Globus pallidus (tissue), 1 donor: ENCODE measurements at regions not wholly inside any gene's neighbourhood (a gene's known extent, or its start where the extent isn't known, plus 50 kb on each side); places are given as distances from the start of the nearest gene placed in this dataset.
"Not testable (repeated sequence)": the region's sequence is repeated elsewhere in the genome, so short reads cannot be mapped to it uniquely, and the experiment has no call there.

Source experiments
- DNase-seq: peaks from one replicate; pipeline ENCODE4 v3.0.0-alpha.2; 2015; ENCODE audit warnings: low spot score

DNA sequence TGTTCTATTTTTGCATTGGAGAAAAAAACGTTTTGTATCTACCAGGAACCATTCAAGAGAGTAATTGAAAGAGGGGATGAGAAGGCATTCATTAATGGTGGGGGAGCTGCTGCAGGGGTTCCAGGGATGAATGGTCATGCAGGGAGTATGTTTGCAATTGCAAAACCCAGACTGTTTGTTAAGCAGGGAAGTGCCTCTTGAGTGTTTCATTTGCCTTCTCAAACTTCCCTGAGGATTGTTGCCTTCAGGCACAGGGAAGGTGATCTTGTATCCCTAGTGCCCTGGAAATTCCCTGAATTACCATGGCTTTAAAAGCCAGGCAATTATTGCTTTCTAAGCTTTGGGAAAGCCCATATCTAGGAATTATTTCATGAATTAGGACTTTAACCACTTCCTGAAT, 172.7 kb upstream of the NLGN4Y start:
- no peak for DNase-seq

DNA sequence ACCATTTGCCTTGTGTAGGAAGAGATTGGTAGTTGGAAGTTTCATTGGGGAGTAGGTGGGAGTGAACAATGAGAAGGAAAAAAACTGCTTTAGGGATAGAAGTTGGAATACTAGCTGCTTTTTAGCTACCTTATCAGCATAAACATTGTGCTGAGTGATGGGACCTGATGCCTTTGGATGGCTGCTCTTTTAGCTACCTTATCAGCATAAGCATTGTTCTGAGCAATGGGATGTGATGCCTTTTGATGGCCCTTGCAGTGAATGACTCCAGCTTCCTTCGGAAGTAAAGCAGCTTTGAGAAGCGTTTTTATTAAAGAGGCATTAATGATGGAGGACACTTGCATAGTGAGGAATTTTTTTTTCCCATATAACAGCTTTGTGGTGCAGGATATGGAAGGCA, 168.2 kb upstream of the NLGN4Y start:
- no peak for DNase-seq

DNA sequence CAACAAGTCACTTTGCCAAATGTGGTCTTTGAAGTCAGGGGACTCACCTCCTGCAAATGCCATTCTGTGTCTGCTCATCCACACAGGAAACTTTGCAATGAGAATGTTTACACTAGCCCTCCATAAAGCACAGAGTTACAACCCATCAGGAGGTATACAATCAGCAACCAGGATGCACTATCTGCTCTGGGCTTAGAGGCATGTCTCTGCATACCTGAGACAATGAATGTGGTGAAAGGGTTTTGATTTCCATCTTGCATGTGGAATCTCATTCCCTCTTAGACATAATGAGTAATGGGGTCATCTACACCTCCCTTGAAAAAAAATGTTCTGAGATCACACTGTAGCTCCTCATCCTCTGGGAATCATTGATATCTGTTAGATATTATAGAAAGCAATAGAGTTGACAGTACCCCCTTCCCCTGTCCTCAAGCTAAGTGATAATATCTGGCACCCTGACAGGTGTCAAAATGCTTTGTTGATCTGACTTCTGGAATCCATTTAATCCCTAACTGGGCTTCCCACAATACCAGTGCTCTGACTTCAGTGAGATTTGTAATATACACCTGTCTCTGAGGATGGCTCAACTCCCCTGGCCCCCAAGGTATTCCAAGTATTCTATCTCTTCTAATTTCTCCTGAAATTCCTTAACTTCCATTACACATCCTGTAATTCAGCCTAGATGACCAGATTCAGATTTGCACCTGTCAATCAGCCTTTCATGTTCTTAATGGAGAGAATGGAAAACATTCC, 163.4 kb upstream of the NLGN4Y start:
- no peak for DNase-seq

DNA sequence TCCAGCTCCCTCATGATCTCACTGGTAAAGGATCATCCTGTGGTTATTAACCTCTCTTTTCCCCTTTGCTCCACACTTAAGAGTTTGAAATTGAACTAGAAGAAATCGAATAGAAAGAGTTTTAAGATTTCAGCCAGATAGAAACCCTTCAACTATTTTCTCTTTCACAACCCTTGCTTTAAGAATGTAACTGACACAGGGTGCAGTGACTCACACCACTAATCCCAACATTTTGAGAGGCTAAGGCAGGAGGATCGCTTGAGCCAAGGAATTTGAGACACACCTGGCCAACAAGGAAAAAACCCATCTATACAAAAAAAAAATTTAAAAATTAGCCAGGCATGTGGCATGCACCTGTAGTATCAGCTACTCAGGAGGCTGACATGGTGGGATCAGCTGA, 150.7 kb upstream of the NLGN4Y start:
- no peak for DNase-seq

DNA sequence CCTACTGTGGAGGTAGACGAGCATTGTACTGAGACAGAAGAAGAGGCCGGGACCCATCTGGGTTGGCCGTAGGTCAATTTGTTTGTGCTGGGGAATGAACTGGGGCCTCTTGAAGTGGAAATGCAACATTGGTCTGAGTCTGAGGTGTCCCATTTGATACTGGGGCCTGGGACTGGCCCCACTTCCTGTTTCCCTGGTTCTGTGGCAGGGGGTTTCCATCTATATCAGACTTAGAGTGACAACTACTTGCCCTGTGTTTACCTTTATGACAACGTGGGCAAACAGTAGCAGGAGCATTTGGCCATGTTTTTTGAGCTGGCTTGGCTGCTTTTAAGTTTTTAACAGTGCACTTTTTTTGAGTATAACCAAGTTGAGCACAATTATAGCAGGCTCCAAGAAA, 146.1 kb upstream of the NLGN4Y start:
- DNase-seq, result no peak

DNA sequence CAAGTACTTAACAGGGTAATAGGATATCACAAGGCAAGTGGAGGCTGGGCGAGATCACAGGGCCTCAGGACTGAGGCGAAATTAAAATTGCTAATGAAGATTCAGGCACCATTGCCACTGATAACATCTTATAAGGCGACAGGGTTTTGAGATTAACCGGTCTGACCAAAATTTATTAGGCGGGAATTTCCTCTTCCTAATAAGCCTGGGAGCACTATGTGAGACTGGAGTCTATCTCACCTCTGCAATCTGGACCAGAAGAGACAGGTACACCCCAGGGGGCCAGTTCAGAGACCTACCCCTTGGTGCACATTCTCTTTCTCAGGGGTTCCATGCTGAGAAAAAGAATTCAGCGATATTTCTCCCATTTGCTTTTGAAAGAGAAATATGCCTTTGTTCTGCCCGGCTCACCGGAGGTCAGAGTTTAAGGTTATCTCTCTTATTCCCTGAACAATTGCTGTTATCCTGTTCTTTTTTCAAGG, 113.7 kb upstream of the NLGN4Y start:
- not testable (repeated sequence) for DNase-seq

DNA sequence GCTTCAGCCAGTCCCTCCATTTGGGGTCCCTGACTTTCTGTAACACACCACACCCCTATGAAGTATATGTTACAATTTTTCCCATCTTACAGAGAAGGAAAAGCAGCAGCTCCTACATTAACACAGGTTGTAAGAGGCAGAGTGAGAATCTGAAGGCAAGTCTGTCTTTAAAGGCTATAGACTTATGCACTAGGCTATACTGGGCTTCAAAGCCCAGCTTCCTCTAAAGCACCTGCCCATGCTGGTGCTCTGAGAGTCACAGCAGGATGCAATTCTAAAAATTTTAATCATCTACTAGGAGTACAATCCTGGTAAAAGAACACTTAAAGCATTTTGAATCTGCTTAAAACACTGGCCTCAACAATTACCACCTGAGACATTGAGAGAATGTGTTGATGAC, 113.0 kb upstream of the NLGN4Y start:
- no peak for DNase-seq

DNA sequence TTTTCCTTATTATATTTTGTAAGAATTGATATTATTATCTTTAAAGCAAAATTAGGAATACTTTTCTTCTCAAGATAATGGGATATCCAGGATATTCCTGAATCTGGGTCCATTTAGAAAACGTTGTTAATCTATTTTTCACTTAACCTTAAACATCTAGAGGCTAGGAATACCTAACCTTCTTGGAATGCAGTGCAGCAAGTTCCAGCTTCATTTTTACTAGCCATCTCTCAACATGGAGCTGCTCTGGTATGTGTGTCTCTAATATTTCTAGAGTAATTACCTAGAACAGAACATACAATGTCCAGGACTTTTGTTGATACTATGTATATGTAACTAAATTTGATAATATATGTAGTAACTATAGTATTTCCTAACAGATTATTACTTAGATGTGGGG, 87.8 kb upstream of the NLGN4Y start:
- DNase-seq, result no peak

DNA sequence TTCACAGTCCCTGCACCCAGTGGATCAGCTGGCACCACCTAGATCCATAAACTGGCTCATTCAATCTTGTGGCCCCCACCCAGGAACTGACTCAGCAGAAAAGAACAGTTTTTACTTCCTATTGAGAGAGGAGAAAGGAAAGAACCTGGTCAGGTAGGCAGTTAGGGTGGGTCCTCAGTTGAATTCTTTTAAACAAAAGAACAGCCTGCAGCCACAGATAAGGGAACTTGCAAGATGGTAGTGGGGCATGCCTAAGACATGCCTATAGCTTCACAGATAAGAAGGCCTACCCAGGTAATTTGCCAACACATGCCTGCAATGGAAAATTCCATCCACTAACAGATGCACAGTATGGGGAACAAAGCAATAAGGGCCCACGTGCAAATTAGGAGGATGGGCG, 86.7 kb upstream of the NLGN4Y start:
- DNase-seq, result no peak

DNA sequence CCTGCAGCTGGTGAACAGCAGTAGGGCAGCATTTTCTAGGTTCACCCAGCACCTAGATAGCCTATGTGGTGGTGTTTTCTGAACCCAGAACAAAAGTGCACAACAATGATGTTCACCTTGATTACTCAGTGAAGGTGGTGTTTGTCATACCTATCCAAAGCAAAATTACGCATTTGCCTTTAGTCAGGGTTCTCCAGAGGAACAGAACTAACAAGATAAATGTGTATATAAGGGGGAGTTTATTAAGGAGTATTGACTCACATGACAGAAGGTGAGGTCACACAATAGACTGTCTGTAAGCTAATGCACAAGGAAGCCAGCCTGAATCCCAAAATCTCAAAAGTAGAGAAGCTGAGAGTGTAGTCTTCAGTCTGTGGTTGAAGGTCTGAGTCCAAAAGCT, 85.9 kb upstream of the NLGN4Y start:
- DNase-seq, result no peak

DNA sequence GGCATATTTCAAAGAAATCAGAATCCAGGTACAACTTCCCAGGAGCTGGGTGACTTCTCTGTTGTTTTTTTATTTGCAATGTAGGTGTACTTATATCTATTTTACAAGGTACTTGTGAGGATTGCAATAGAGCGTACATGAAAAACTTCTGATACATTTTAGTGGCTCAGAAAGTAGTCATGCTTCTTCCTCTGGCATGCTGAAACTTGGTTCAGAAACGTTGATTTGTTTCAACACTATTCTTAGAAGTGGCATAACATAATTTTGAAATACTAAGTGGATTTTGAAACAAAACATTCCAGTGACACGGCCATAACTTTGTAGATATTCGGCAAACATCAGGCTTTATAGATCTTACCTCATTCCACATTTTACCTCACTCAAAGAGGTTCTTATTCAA, 79.8 kb upstream of the NLGN4Y start:
- DNase-seq, result no peak

DNA sequence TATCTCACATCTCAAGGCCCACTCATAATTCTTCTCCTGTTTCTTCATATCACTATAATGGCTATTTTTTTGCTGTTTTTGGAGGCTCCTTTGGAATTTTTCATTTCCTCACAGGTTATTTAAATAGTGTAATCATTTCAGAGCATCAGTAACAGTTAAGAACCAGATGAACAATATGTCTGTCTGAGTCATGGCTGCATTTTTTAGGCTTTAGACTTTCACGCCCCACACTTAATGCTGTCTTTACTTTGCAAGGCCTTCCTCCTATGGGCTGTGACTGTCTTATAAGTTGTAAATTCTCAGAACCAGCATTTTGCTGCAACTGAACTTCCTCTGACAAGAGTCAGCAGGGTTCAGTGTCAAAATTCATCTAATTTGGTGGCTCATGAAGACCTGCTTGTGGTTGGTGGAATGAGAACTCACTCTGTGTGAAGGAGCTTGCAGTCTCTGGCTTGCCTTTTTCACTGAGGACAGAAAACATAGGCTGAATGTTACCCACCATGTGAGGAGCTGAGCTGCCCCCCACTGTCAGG, 56.1 kb upstream of the NLGN4Y start:
- no peak for DNase-seq

DNA sequence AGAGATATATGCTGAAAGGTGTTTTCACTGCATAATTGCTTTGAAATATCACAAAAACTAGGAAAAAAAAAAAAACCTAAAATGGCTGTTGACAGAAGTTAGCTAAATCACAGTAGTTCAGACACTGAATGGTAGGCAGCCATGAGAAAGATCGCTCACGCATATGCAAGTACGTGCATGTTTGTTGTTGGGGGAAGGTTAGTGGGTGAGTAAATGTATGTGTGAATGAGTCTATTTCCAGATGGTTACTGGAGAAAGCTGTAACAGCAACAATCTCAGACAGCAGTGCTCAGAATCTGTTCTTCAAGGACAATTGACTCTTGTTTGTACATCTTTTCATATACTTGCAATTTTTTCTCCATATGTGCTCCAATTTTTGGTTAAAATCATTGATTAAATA, 51.9 kb upstream of the NLGN4Y start:
- no peak for DNase-seq

DNA sequence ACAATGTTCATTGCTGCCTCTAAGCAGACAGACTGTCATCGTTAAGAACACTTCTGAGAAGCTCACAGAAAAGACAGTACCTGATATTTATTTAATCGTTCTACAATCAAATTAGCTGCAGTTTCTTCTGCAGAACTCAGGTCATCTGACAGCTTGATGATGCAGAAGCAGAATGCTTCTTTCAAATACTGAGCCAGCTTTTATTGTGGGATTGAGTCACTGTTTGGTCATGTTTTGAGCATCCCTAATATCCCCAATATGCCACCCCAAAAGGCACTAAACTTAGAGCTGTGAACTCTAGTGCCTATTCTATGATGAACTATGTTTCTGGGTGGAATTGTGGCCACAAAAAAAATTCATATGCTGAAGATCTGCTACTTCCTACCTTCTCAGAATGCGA, 51.0 kb upstream of the NLGN4Y start:
- DNase-seq, result no peak
